ENCODE measurements at regions not wholly inside any gene's neighbourhood (a gene's known extent, or its start where the extent isn't known, plus 50 kb on each side); places are given as distances from the start of the nearest gene placed in this dataset.
"Not testable (repeated sequence)": the region's sequence is repeated elsewhere in the genome, so short reads cannot be mapped to it uniquely, and the experiment has no call there.

DNA sequence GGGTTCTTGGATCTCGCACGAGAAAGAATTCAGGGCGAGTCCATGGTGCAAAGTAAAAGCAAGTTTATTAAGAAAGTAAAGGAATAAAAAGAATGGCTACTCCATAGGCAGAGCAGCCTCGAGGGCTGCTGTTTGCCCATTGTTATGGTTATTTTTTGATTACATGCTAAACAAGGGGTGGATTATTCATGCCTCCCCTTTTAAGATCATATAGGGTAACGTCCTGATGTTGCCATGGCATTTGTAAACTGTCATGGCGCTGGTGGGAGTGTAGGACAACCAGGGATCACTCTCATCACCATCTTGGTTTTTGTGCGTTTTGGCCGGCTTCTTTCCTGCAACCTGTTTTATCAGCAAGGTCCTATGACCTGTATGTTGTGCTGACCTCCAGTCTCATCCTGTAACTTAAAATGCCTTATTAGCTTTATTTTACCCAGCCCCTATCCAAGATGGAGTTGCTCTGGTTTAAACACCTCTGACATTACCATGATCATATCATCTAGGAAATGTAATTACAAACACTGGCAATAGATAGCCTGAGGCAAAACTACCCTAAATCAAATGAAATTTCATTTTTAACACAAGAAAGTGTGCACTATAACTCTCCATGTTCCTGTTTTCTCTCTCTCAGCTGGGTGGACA, 94.3 kb upstream of the ATXN3L start:
- H3K27ac ChIP-seq, result no peak overlapping the region
- TF ChIP-seq ZFX (IDR thresholded peaks at IDR 0.05), result no peak
- TF ChIP-seq, protein P1, sequence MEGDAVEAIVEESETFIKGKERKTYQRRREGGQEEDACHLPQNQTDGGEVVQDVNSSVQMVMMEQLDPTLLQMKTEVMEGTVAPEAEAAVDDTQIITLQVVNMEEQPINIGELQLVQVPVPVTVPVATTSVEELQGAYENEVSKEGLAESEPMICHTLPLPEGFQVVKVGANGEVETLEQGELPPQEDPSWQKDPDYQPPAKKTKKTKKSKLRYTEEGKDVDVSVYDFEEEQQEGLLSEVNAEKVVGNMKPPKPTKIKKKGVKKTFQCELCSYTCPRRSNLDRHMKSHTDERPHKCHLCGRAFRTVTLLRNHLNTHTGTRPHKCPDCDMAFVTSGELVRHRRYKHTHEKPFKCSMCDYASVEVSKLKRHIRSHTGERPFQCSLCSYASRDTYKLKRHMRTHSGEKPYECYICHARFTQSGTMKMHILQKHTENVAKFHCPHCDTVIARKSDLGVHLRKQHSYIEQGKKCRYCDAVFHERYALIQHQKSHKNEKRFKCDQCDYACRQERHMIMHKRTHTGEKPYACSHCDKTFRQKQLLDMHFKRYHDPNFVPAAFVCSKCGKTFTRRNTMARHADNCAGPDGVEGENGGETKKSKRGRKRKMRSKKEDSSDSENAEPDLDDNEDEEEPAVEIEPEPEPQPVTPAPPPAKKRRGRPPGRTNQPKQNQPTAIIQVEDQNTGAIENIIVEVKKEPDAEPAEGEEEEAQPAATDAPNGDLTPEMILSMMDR (conservative IDR thresholded peaks at IDR 0.05), result no peak

DNA sequence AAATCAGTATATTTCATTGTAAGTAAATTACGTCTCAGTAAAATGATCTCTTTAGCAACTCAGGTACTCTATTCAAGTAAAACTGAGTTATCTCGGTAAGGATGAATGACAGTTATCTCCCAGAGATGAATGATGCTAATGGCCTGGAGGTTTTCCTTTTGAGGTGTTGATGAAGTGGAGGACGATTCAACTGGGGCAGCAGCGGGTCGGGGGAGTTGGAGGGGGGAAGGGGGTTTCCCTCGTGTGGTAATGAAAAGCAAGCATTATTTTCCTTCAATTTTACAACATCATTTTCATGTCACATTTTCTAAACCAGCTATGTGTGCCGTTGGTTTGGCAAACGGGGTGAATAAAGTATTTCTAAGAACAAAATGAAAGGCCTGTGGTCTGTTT, 92.4 kb upstream of the ATXN3L start:
- no peak overlapping the region for H3K27ac ChIP-seq
- TF ChIP-seq ZFX (IDR thresholded peaks at IDR 0.05), result no peak
- TF ChIP-seq, protein P1 (conservative IDR thresholded peaks at IDR 0.05), result no peak

DNA sequence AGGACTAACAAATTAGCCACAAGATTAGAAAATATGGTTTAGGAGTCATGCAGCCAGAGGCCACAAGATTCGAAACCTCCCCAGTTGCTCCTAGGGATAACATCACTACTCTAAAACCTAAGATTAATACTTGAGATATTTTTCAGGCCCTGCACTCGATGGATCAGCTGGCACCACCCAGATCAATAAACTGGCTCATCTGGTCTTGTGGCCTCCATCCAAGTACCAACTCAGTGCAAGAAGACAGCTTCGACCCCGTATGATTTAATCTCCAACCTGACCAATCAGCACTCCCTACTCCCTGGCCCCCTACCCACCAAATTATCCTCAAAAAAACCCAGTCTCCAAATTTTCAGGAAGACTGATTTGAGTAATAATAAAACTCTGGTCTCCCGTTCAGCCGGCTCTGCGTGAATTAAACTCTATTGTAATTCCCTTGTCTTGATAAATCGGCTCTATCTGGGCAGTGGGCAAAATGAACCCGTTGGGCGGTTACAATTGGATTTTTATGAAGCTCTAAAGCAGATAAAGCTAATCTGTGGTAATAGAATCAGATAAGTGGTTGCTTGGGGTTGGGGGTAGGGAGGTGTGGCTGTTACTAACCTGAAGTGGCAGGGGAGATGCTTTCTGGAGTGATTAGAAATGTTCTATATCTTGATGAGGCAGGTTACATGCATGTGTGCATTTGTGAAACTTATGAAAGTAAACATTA, 91.8 kb upstream of the ATXN3L start:
- TF ChIP-seq ZFX (IDR thresholded peaks at IDR 0.05), result no peak
- TF ChIP-seq, protein P1 (conservative IDR thresholded peaks at IDR 0.05), result no peak
- no peak overlapping the region for H3K27ac ChIP-seq

DNA sequence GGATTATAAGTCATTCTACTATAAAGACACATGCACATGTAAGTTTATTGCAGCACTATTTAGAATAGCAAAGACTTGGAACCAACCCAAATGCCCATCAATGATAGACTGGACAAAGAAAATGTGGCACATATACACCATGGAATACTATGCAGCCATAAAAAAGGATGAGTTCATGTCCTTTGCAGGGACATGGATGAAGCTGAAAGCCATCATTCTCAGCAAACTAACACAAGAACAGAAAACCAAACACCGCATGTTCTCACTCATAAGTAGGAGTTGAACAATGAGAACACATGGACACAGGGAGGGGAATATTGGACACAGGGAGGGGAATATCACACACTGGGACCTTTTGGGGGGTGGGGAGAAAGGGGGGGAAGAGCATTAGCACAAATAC, 88.7 kb upstream of the ATXN3L start:
- not testable (repeated sequence) for H3K27ac ChIP-seq

DNA sequence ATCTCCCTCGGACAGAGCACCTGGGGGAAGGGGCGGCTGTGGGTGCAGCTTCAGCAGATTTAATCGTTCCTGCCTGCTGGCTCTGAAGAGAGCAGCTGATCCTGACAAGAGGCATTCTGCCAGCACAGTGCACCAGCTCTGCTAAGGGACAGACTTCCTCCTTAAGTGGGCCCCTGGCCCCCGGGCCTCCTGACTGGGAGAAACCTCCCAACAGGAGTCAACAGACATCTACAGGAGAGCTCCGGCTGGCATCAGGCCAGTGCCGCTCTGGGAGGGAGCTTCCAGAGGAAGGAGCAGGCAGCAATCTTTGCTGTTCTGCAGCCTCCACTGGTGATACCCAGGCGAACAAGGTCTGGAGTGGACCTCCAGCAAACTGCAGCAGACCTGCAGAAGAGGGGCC, 84.9 kb upstream of the ATXN3L start:
- H3K27ac ChIP-seq, result not testable (repeated sequence)

DNA sequence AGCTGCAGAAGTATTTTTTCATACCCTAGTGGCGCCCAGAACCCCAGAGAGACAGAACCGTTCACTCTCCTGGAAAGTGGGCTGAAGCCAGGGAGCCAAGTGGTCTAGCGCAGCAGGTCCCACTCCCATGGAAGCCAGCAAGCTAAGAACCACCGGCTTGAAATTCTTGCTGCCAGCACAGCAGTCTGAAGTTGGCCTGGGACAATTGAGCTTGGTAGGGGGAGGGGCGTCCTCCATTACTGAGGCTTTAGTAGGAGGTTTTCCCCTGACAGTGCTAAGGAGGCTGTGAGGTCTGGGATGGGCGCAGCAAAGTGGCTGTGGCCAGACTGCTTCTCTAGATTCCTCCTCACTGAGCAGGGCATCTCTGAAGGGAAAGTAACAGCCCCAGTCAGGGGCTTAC, 84.5 kb upstream of the ATXN3L start:
- no peak for TF ChIP-seq ZFX (IDR thresholded peaks at IDR 0.05)
- TF ChIP-seq, protein P1 (conservative IDR thresholded peaks at IDR 0.05), result no peak
- no peak overlapping the region for H3K27ac ChIP-seq

DNA sequence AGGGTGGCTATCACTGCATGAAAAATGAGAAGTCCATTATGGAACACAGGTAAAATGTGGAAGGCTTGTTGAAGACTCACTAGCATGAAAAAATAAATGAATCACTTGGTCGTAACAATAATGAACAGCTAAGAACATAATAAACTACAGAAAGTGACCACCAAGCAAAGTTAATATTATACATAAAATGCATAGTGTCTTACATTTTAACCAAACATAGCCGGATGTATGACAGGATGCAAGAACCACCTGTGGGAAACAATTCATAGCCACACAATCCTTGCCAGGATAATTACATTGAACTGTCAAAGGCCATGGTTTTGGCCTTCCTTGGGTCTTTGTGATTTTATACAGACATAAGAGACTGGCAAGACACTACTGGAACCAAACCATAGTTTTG, 81.9 kb upstream of the ATXN3L start:
- H3K27ac ChIP-seq, result no peak overlapping the region
- TF ChIP-seq, protein P1 (conservative IDR thresholded peaks at IDR 0.05), result no peak
- TF ChIP-seq ZFX (IDR thresholded peaks at IDR 0.05), result no peak

DNA sequence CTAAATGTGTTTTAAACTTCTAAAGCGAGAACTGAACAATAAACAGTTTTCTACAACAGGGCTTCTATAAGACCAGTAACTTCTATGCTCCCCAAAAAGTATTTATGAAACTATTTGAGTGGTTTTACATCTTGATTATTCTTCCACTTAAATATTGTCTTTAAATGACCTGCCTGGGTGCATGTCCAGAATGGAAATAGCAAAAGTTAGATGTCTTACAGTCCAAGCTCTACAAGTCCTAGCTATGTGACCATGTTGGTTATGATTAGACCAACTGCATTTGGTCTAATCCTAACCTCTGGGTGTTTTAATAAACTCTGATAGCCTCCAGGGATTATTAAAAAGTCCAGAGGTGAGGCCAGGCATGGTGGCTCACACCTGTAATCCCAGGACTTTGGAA, 79.0 kb upstream of the ATXN3L start:
- H3K27ac ChIP-seq, result no peak overlapping the region
- TF ChIP-seq, protein P1 (conservative IDR thresholded peaks at IDR 0.05), result no peak
- no peak for TF ChIP-seq ZFX (IDR thresholded peaks at IDR 0.05)
